ENCODE measurements at regions not wholly inside any gene's neighbourhood (a gene's known extent, or its start where the extent isn't known, plus 50 kb on each side); places are given as distances from the start of the nearest gene placed in this dataset.

DNA sequence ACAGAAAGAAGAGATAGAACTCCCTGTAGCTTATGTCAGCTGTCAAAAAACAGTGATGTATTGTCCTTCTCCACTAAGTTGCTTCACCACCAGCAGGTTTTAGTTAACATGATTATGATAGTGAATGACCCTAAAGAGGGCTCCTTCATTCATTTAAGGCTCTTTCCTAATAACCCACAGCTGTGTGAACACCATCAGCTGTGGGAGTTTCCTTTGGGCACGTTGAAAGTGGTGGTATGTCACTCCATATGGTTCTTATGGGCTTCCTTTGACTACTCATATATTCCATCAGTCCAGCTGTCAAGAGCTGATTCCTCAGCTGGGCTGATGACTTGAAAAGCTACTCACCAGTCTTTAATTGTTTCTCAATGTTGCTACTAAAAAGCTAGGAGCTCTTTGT is 210.3 kb downstream of the UBE2E3 start:
- H2BK15ac ChIP-seq (ENCODE audit: low read depth, low read length) = no peak overlapping the region
- no peak for ATAC-seq (ENCODE audit: low read depth)
- dilution Hi-C loops (cut with HindIII; ENCODE audit: low sequenced_read_pairs, unreplicated experiment) = no loop called here
- no peaks in the 10 kb centered on the region for H3K27me3 ChIP-seq (ENCODE audit: control insufficient read depth, insufficient read depth, low read length)
- no peak overlapping the region for H3K18ac ChIP-seq (ENCODE audit: low read depth, low read length)
- H3K23ac ChIP-seq (ENCODE audit: low read depth, low read length) = no peak overlapping the region
- no peak overlapping the region for H4K5ac ChIP-seq (ENCODE audit: low read depth, low read length)
- no peak overlapping the region for H2BK20ac ChIP-seq (ENCODE audit: low read depth, low read length)
- TF ChIP-seq MXI1 (IDR thresholded peaks at IDR 0.05; ENCODE audit: borderline replicate concordance, low read depth, low read length) (no peak), CEBPB (IDR thresholded peaks at IDR 0.05; ENCODE audit: low read depth, low read length) (no peak), BHLHE40 (IDR thresholded peaks at IDR 0.05; ENCODE audit: low read depth, low read length) (no peak), RFX5 (IDR thresholded peaks at IDR 0.05; ENCODE audit: low read depth, low read length) (no peak), POLR2A (IDR thresholded peaks at IDR 0.05; ENCODE audit: low read depth, low read length) (no peak), RCOR1 (IDR thresholded peaks at IDR 0.05; ENCODE audit: insufficient replicate concordance, low read length) (no peak), CHD1 (IDR thresholded peaks at IDR 0.05; ENCODE audit: low read depth, low read length) (no peak), NFE2L2 (IDR thresholded peaks at IDR 0.05; ENCODE audit: low read depth, low read length) (no peak)
- TF ChIP-seq, protein P1, sequence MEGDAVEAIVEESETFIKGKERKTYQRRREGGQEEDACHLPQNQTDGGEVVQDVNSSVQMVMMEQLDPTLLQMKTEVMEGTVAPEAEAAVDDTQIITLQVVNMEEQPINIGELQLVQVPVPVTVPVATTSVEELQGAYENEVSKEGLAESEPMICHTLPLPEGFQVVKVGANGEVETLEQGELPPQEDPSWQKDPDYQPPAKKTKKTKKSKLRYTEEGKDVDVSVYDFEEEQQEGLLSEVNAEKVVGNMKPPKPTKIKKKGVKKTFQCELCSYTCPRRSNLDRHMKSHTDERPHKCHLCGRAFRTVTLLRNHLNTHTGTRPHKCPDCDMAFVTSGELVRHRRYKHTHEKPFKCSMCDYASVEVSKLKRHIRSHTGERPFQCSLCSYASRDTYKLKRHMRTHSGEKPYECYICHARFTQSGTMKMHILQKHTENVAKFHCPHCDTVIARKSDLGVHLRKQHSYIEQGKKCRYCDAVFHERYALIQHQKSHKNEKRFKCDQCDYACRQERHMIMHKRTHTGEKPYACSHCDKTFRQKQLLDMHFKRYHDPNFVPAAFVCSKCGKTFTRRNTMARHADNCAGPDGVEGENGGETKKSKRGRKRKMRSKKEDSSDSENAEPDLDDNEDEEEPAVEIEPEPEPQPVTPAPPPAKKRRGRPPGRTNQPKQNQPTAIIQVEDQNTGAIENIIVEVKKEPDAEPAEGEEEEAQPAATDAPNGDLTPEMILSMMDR (conservative IDR thresholded peaks at IDR 0.05; ENCODE audit: low read depth, low read length) = no peak
- BruUV-seq (replicated peaks) = no TSS peak
- H4K91ac ChIP-seq (ENCODE audit: insufficient read depth, low read depth, low read length) = no peak overlapping the region
- H2AFZ ChIP-seq (replicated peaks; ENCODE audit: low read length, poor library complexity) = no peak overlapping the region
- no peak overlapping the region for H4K8ac ChIP-seq (ENCODE audit: low read depth in 2 of 2, low read length in 2 of 2)
- H3K36me3 ChIP-seq (ENCODE audit: control insufficient read depth, insufficient read depth, low read length) = no peaks in the 10 kb centered on the region
- no peaks in the 10 kb centered on the region for H4K20me1 ChIP-seq (ENCODE audit: insufficient read depth, low read length)
- in situ Hi-C loops (cut with MboI; ENCODE audit: low sequenced_read_pairs) = no loop called here
- H3K56ac ChIP-seq (ENCODE audit: extremely low read depth, insufficient read depth, low read length) = no peak overlapping the region
- ChIA-PET CTCF (interaction anchor here (0.7 kb wide), 1 partner anchor 8 kb away, joined by 5 read pairs; no protein-coding TSS in a partner anchor), POLR2A (ENCODE audit: unreplicated experiment) (no interaction called here)
- H3K9ac ChIP-seq (ENCODE audit: low read depth, low read length) = no peak overlapping the region
- H3K14ac ChIP-seq (replicated peaks; ENCODE audit: low read depth, low read length) = no peak overlapping the region
- no peak overlapping the region for H2BK5ac ChIP-seq (ENCODE audit: low read depth, low read length, poor library complexity, severe bottlenecking)
- DNase-seq = no peak
- H3K27ac ChIP-seq (ENCODE audit: insufficient read depth, low read length) = no peak overlapping the region
- H3K4me1 ChIP-seq (ENCODE audit: control insufficient read depth, insufficient read depth, low read length) = no peaks in the 10 kb centered on the region; the same call in 1 of the 2 replicates
- H3K9me1 ChIP-seq (ENCODE audit: insufficient read depth, low read length) = no peaks in the 10 kb centered on the region
- no peaks in the 10 kb centered on the region for H3K79me1 ChIP-seq (ENCODE audit: low read depth in 1 of 2, low read length in 2 of 2)
- H2AK5ac ChIP-seq (ENCODE audit: low read depth, low read length) = no peak overlapping the region
- no peak overlapping the region for H3K4ac ChIP-seq (ENCODE audit: low read depth, low read length)
- H3K9me3 ChIP-seq (ENCODE audit: control insufficient read depth, insufficient read depth, low read length) = no peaks in the 10 kb centered on the region
- no peak overlapping the region for H3K4me3 ChIP-seq (ENCODE audit: insufficient read depth, low read depth, low read length)
- WGBS, 2 experiments (ENCODE audit: extremely low coverage in 2 of 2, insufficient read length in 1 of 2) = no CpG with 5 or more reads among the region's 1 CpG
- H2BK120ac ChIP-seq (ENCODE audit: low read depth, low read length) = no peak overlapping the region
- H3K4me2 ChIP-seq (ENCODE audit: low read depth, low read length) = no peak overlapping the region
- H2AK9ac ChIP-seq (replicated peaks; ENCODE audit: low read depth, low read length, poor library complexity) = no peak overlapping the region
- intact Hi-C loops (cut with micrococcal nuclease) = no loop called here
